ENCODE measurements at regions not wholly inside any gene's neighbourhood (a gene's known extent, or its start where the extent isn't known, plus 50 kb on each side); places are given as distances from the start of the nearest gene placed in this dataset.

DNA sequence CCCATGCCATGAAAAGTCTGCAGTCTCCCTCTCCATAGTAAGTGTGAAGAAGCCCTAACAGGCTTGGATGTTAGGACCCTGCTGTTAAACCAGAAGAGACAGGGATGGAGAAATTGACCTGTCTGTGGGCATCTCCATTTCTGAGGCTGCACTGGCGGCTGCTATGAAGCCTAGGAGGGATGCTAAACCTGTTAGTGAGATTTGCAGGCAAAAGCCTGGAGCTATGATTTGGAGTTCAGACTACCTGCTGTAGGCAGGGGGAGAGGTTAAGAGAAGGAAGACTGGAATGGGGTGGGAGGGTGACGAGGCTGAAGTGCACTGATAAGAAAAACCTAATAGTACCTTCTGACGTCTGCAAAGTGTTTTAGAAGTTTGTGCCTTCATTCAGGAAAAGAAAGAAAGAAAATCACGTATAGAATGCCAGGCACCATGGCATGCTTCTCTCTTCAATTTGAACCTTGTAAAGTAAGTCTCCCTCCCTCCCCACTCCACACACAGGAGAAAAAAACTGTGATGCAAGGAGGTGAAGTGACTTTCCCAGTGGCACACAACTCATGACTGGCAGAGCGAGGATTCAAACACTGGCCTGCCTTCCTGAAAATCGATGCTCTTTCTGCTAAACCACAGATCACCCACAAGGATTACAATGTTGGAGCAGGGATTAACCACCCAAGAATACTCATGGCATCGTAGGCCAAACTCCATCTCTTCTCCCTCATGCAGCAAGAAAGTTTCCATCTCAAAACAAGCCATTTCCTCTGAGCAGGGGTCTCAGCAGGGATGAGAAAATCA, 98.5 kb upstream of the PKDCC start:
- no peak for DNase-seq (ENCODE audit: low read depth, low spot score)

DNA sequence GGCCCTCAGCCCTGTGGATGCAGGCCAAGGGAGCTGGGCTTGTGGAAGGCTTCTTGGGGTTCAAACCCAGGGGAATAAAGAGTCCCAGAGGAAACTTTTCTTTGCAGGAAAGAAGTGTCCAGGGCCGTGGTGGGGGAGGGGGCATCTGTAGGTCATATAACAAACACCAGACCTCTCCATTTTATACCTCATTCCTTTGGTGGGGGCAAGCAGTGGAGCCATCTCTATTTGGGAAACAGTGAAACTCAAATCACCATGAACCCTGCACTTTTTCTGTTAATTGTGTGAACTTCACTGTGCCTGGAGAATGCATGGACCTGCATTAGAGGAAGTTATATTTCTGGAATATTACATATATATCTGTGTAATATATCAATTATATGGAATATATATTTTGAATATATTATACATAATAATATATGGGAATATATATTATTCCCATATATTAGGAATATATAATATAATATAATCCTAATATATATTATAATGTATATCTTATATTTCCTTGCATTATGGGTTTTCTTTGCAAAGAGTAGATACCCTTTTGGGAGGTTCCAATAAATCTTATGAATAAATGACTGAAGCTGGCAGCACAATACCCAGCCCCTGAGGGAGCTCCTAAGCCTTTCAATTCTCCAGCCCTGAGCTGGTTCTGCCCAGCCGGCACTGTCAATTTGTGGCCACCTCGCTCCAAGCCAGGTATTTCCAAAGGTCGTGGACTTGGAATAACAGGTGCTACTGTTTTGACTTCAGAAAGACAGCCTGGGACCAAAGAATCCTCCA, 97.7 kb upstream of the PKDCC start:
- DNase-seq (ENCODE audit: low read depth, low spot score) = no peak

DNA sequence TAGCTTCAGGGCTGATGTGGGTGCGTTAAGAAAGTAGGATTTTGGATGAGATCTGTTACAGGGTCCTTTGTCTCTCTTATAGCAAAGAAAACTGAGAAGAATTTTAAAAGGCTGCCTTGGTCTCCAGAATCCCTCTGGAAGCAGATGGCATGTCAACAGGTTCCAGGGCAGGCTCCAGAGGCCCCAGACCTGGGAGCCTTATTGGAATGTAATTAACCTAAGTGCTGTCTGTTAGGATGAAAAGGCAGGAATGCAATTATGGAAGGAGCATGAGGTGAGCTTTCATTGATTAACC, 97.2 kb upstream of the PKDCC start:
- no peak for DNase-seq (ENCODE audit: low read depth, low spot score)

DNA sequence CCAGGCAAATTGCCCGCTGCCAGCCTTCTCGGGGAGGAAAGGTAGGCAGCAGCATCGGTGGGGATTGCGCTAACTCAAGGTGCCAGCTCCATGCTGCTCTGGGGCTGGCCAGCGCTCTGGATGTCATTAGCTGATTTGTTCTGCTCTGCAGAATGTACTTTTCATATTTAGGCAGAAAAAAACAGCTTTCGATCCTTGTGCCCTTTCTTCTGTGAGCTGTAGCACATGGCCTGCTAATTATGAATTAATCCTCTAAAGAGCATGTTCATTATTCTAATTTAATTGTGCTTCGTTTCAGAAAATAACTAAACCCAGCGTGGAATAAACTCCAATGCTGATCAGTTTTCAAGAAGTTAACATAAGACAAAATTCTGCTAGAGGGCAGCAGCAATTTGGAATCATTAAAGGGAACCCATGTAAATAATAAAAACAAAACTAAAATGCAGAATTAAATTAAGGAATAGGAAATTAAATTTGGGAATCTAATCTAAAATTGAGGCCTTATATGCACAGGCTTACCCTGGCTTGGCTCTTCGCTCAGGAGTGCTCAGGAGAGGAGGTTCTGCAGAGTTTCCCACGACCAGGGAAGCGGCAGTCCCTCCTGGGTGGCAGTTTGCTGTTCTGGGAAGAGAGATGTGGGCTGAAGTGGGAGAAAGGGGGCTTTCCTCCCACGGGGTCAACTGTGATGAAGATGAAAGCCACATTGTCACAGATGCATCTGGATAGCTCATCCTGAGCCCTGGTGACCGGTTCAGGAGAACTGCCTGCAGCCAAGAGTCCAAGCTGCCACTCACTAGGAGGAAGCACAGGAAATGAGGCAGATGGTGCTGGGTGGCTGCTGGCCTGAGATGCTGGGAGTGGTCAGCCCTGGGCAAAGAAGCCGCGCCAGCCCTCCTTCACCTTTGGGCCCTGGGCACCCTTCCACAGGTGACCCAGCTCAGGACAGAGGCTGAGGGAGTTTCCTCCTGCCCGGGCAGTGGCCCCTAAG, 93.2 kb upstream of the PKDCC start:
- no peak for DNase-seq (ENCODE audit: low read depth, low spot score)

DNA sequence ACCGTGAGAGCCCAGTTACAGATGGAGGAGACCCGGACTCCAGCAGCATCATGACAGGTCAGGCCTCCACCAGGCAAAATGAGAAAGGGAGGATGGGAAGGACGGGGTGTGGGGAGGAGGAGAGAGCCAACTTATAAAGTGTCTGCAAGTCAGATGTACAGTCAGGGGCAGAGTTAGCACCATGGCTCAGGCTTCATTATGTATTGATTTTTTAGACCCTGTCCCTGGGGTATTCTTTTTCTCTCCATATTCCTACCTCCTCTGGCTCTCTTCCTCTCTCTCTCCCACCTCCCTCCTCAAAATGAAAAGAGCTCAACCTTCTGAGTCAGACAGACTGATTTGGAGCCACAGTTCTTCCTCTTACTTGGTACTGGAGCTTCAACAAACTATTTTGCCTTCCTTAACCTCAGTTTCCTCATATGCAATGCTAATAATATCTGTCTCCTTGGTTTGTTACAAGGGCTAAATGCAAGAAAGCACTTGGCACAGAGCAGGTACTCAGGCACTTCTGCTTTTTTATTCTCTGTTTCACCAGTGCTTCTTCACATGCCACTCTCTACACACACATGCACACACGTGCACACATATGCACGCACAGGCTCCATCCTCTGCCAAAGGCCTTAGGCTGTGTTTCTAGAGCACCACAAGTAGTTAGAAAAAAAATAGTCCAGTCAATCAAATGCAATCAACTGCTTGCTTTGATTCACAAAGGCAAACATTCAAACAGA, 92.3 kb upstream of the PKDCC start:
- no peak for DNase-seq (ENCODE audit: low read depth, low spot score)

DNA sequence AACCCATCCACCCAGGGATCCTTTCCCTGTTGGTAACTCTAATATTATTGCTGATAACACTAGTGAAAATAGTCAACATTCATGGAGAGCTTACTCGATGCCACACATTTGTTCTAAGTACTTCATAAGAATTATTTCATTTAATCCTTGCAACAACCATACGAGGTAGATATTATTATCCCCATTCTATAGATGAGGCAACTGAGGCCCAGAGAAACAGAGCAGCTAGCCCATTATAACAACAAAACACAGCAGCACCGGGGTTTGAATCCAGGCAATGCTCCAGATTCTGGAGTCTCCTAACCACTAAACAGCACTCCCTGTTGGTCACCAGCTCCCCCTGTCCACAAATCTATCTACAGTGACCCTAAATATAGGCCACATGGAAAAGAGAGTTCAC, 90.4 kb upstream of the PKDCC start:
- no peak for DNase-seq (ENCODE audit: low read depth, low spot score)

DNA sequence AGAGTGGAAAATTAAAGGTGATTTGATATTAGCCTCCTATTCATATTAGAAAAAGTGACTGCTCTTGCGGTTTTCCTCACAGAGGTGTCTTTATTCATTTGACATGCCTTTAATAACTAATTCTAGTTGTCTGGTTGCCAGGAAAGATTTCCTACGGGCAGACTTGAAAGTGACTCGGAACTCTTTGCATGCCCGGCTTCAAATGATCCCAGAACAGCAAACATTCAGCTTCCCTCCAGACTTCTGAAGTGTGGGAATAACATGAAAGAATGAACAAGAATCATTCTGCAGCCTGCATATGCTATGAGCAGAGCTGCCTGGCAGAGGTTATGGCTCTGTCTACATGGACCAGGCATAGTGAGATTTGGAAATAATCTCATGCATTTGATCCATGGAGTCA, 89.6 kb upstream of the PKDCC start:
- no peak for DNase-seq (ENCODE audit: low read depth, low spot score)

DNA sequence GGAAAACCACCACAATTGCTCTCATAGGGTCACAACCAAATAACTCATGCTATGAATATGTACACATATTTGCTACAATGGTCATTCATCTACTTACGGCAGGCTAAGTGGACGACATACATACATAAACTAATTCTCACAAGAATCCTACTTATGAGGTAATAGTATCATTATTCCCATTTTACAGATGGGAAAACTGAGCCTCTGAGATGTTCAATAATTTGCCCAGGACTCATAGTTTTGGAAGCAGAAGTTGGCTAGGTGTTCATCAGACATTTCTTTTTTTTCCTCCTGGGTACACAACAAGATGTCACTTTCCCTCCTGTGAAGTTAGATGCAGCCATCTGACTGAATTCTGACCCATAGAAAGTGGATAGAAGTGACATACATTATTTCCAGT, 89.0 kb upstream of the PKDCC start:
- no peak for DNase-seq (ENCODE audit: low read depth, low spot score)

DNA sequence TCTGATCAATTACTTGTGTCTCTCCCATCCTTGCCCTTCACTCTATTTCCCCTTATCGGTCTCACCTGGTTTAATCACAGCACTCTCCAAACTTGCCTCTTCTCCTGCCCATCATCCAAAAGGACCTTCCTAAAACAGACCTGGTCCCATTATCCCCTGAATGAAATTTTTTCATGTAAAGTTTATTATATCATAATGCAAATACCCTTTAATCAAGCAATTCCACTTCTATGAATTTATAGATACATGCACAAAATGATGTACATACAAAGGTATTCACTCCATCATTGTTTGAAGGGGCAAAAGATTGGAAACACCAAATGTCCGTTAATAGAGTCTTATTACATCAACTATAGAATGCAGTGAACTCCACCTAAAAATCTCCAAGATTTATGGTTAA, 88.1 kb upstream of the PKDCC start:
- DNase-seq (ENCODE audit: low read depth, low spot score) = no peak

DNA sequence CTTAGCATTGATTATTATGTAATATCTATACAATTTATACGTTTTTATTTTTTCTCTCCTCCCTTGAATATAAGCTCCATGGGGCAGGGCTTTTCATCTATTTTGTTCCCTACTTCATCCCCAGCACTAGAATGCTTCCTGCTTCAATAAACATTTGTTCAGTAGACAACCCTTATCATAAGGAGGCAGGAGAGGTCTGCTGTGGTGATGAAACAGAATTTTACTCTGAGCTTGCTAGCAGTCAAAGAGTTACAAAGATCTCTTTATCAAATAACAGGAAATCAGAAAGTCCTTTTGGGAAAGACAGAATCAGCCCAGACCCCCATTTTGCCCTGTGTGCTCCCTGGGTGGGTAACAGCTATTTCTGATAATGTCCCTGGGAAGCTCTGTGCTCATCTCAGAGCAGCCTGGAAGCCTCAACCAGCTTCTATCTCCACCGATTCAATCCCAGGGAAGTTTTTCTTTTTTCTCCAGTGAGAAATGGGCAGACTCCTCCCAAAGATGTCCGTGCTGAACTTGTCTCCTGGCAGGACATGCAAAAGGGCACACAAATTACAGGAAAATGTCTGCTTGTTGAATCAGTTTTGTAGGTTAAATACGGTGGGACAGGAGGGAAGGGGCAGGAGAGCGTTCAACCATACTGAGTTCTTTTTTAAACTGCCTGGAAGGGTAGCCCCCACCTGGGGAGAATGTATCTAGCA, 84.7 kb upstream of the PKDCC start:
- DNase-seq (ENCODE audit: low read depth, low spot score) = no peak

DNA sequence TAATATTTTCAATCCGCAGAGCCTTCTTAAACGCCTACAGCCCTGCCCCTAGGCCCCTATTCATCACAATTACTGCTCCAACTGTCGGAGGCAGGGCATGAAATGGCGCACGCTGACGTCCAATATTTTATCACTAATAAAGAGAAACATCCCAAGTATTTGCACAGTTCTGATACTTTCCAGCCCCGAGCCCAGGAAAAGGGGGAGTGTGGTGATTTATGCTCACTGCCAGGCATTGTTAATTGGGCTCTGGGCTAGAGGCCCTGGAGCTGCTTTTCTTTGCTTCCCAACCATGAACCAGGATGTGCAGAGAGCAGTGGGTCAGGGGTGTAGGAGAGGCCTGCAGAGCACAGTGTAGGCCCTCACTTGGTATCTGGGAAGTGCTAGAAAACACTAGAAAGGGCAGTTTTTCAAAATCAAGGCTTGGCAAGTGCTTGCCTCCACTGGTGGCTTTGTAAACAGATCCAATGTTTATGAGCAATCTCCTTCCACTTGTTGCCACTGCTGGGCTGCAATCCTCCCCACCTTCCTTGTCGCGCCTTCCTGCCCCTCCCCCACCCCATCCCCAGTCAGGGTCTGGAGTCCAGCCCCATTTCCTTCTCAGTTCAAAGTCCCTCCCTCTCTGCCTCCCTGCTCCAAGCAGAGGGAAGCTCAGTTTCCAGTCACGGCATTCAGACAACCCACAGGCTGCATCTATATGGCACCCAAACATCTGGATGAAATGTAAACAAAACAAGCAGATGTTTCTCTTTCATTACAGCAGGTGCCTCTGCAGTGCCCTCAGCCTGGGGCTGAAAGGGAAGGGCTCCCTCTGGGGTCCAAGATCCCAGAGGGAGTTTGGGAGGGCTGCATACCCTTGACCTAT, 83.9 kb upstream of the PKDCC start:
- no peak for DNase-seq (ENCODE audit: low read depth, low spot score)

DNA sequence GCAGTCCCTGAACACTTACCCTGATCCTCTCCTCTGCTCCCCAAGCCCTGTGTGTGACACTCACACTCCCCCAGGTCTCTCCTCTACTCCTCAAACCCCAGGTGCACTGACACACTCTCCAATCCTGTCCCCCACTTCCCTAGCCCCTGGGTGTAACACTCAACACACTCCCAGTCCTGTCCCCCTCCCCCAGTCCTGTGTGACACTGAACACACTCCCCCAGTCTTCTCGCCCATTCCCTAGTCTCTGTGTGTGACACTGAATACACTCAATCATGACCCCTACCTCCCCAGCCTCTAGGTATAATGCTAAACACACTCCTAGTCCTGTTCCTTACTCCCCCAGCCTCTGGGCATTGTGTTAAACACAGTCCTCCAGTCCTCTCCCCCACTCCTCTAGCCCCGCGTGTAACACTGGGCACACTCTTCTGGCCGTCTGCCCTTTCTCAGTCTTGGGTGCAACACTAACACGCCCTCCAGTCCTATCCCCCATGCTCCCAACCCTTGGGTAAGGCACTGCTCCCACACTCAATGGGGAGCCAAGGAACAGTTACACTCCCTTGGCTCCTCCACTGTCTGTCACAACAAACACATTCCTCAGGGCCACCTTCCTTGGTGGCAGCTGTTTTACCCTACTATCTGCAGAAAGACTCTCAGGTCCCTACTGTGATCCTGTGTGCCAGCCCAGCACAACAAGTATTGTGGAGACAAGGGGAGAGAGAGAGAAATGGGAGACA, 82.5 kb upstream of the PKDCC start:
- DNase-seq (ENCODE audit: low read depth, low spot score) = no peak

DNA sequence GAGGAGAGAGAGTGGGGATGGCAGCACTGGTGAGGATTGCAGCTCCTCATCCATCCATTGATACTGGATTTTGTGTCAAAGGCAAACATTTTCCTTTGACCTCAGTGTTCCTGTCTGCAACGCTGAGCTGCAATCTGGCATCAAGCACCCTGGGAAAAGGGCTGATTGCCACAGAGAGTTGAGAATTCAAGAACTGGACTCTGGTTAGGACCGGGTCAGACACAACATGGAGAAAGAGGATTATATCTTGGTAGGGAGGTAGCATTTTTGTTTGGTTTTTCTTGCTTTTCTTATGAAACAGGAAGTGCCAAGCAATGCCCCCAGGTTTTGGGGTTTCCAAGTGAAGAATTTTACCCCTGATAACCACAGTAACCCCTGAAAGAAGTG, 81.9 kb upstream of the PKDCC start:
- DNase-seq (ENCODE audit: low read depth, low spot score) = no peak

DNA sequence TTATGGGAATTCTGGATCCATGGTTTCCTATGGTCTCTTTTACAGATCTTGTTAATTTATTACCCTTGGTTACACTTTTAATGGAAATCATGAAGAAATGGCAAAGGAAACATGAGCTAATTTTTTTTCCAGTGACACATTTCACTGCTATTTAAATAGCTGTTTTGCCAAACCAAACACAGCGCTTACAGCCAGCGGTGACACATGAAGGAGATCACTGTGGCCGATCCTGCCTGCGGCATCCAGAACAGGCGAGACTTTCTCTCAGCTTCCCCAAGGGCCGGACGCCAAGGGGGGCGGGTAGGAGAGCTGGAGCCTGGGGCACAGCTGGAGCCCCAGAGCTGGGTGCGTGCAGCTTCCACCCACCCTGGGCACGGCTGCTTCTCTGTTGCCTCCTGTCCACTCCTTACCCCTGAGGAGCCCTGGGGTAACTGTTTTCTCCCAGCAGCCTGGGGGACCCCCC, 81.4 kb upstream of the PKDCC start:
- DNase-seq (ENCODE audit: low read depth, low spot score) = no peak

DNA sequence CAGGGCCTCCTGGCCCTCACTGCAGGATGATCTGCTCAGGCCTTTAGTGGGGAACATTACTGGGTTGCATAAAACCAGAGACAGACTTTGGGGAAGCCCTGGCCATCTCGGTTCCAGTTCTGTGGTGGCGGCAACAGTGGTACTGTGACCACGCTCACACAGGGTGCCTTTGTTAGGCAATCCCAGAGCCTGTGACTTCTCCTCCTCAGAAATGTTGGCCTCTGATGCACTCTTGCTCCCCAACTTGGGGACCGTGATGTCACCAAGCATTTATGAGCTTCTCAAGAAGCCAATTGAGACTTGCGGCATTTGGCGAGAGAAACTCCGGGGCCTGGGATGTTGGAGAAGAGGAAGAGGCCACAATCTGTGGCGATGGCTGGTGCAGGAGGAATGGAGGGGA, 80.9 kb upstream of the PKDCC start:
- no peak for DNase-seq (ENCODE audit: low read depth, low spot score)

DNA sequence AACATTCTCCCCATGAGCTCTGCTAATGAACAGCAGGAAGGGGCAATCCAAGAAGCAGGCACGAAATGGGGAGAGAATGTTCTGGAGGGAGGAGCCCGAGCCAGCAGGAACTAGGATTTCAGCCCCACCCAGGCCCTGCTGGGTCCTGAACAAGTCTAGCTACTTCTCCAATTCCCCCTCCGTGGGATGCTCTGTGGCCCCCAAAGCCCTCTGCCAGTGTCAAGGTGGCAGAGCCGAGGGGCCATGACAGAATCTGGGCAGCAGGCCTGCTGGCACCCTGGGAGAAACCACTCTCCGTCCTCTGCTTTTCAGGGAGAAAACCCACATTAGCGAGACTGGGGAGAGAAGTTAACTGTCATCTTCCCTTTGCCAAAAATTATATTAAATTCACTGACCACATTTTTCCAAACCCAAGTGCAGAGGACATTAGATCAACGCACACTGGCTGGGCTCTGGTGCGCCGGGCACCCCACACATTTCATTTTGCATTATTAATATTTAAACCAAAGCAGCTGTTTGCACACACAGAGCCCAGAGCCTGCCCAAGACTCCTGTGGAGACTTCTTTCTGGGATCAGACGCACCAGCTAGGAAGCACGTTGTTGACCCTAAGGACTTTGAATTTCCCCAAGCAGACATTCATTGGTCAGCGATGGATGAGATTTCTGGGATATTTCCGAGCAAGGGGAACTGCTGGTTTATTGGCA, 80.2 kb upstream of the PKDCC start:
- DNase-seq (ENCODE audit: low read depth, low spot score) = no peak

DNA sequence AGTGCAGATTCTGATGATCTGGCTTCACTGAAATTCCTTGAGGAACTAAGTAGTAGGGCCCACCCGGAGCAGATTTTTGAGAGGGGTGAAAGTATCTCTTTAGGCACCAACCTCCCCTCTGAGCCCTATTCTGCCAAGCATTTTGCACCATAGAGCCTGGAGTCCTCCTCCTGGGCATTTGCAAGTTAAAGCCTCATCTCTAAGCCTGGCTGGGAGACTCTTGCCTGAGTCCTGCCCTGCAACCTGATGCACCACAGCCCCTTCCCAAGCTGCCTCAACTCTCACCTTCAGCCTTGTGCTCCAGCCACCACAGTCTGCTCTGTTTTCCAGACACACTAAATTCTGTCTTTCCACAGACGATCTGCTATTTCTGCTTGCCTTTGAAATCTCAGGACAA, 79.6 kb upstream of the PKDCC start:
- no peak for DNase-seq (ENCODE audit: low read depth, low spot score)

DNA sequence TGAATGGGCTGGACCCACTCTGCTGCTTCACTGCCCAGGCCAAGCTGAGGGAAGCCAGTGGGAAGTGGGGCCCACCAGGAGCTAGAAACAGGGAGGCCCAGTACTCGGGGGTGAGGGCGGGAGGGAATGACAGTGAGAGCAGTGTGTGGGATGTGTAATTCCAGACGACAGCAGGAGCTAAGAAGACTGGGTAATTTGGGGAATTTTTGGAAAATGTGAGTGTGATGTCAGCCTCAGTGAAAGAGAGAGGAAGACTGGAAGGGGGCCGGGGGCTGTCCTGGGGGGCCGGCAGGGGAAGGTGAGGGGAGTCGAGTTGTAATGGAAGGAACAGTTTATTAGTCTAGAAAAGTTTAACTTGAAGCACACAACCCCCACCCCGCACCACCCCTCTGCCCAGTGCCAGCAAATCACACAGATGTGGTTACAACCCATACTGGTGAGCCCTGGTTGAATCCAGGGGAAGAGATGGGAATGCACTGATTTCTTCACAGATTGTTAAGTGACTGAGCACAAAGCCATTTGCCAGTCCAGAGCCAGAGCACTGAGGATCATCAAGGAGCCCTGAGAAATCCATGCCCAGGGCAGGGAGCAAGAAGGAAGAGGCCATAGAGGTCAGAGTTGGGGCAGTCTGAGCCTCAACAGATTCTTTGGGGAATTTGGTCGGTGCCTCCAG, 76.7 kb upstream of the PKDCC start:
- DNase-seq (ENCODE audit: low read depth, low spot score) = no peak

Data from iPS DF 19.7 (cell line).